Transverse colon (tissue), 3 donors: ENCODE measurements at regions not wholly inside any gene's neighbourhood (a gene's known extent, or its start where the extent isn't known, plus 50 kb on each side); places are given as distances from the start of the nearest gene placed in this dataset.

Experiments
- POLR2A ChIP-seq: fragments of 450-650 bp; IDR thresholded peaks from one replicate; pipeline ENCODE4 v1.6.1; 2016; ENCODE audit warnings: antibody characterized with exemption, mild to moderate bottlenecking, moderate library complexity
- TF ChIP-seq, protein P1 (sequence below), 5 experiments: fragments of 200-600 bp in 3 of 5; fragments of 450-650 bp in 2 of 5; sonication (generic) in 3 of 5; IDR thresholded peaks; 1 replicate in 2 of 5; 2 replicates in 3 of 5; pipeline ENCODE4 v1.5.1; 2016 to 2017; ENCODE audit warnings: antibody characterized with exemption in 5 of 5, inconsistent platforms in 3 of 5, mild to moderate bottlenecking in 2 of 5, moderate library complexity in 1 of 5

- no peak for TF ChIP-seq POLR2A
- TF ChIP-seq, protein P1, sequence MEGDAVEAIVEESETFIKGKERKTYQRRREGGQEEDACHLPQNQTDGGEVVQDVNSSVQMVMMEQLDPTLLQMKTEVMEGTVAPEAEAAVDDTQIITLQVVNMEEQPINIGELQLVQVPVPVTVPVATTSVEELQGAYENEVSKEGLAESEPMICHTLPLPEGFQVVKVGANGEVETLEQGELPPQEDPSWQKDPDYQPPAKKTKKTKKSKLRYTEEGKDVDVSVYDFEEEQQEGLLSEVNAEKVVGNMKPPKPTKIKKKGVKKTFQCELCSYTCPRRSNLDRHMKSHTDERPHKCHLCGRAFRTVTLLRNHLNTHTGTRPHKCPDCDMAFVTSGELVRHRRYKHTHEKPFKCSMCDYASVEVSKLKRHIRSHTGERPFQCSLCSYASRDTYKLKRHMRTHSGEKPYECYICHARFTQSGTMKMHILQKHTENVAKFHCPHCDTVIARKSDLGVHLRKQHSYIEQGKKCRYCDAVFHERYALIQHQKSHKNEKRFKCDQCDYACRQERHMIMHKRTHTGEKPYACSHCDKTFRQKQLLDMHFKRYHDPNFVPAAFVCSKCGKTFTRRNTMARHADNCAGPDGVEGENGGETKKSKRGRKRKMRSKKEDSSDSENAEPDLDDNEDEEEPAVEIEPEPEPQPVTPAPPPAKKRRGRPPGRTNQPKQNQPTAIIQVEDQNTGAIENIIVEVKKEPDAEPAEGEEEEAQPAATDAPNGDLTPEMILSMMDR (IDR thresholded peaks at IDR 0.05), result peak; percentile 22 to 47 (median 32)
Measured at GRCh38 chr6:90940812-90941481, 354.1 kb upstream of the MAP3K7 start.
